ENCODE measurements at regions not wholly inside any gene's neighbourhood (a gene's known extent, or its start where the extent isn't known, plus 50 kb on each side); places are given as distances from the start of the nearest gene placed in this dataset.

DNA sequence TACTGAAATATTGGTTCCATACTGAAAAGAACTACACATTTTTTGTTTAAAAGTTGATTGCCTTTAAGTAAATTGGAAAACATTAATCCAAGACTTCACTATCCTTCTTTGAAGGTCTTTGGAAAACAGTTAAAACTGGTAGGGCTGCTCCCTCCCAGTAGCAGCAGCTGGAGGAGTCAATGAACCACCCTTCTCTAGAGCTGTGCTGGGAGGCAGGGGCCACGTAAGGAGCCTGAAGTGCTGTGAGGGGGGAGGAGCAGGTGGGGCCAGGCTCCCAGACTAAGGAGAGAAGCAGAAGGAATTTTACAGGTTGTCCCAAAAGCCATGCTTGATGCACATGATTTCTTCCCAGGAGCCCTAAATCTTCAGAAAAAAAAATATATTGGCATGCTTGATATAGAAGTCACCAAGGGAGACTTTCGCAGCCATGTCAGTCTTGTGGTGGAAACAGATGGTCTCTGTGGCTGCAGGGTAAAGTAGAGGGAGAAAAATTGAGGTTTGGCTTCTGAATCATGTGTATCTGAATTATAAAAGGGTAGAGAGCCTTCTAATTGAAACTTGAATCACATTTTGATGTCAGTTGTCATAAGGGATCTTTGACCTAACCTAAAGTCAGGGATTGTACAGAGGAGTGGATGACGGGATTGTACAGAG is 673.2 kb upstream of the FRG1 start:
- no peak for DNase-seq (ENCODE audit: low spot score)

DNA sequence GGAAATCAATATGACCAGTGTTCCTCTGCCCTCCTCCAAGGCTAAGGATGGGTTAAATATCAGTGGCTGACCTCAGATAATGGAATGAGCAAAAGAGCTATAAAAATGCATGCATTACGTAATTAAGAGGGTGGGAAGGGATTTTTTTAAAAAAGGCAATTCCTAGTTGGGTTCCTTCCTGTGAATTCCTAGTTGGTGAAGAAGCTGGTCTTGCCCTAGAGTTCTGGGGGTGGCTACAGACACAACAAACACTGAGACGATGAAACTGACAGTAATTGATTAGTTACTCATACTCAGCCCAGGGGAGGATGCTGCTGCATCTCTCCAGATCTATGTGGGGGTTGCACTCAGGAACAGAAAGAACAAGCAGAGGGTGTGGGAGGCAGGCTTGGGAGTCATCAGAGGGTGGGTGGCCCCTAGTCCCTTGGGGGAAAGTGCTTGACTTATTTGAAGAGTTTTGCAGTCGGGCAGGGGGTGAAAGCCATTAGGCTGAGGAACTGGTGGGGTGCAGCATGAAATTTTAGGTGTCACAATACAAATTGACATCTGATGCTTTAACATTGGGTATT is 662.0 kb upstream of the FRG1 start:
- no peak for DNase-seq (ENCODE audit: low spot score)

DNA sequence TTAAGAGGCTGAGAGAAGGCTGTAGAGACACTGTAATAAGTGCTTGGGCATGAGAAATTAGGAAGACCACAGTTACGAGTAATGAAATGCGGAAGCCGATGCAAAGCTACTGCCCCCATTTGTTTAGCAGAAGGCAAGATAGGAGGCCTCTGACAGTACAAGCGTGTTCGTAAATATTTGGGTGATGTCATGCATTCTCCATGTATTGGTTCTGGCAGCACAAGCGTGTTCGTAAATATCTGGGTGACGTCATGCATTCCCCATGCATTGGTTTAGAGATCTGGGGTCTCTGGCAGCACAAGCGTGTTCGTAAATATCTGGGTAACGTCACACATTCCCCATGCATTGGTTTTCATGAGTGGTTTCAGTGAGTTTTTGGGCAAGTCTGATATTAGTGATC is 661.5 kb upstream of the FRG1 start:
- DNase-seq (ENCODE audit: low spot score) = no peak

DNA sequence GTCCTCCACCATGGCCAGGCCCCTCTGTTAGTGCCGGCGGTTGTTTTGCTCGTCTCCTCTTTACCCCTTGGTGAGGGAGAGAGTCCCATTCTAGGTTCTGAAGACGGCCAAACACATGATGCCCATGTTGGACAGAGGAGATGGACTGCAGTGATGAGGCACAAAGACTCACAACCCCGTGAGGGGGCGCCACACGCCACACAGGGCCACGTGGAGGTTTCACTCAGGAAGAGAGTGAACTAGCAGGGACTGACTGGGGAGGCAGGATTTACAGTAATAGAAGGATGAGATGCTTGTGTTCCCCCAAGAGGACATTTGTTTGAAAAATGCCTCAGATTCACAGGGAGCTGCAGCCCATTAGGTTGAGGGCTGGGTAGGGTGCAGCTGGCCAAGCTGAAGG is 655.3 kb upstream of the FRG1 start:
- no peak for DNase-seq (ENCODE audit: low spot score)

DNA sequence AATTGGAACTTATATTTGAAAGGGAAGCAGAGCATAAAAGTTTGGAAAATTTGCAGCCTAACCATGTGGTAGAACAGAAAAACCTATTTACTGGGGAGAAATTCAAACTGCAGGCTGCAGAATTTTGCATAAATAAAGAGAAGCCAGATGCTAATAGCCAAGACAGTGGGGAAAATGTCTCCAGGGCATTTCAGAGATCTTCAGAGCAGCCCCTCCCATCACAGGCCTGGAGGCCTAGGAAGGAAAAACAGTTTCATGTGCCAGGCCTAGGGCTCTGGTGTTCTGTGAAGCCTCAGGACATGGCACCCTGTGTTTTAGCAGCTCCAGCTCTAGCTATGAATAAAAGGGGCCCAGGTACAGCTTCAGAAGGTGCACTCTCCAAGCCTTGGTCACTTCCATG is 648.7 kb upstream of the FRG1 start:
- DNase-seq (ENCODE audit: low spot score) = no peak

DNA sequence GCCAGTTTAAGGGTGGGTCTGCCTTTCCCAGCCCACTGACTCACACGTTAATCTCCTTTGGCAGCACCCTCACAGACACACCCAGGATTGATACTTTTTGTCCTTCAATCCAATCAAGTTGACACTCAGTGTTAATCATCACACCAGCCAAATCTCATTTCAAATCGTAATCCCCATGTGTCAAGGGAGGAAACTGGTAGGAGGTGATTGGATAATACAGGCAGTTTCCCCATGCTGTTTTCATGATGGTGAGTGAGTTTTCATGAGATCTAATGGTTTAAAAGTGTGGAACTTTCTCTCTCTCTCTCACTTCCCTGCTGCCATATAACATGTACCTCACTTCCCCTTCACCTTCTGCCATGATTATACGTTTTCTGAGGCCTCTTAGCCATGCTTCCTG is 647.2 kb upstream of the FRG1 start:
- no peak for DNase-seq (ENCODE audit: low spot score)

DNA sequence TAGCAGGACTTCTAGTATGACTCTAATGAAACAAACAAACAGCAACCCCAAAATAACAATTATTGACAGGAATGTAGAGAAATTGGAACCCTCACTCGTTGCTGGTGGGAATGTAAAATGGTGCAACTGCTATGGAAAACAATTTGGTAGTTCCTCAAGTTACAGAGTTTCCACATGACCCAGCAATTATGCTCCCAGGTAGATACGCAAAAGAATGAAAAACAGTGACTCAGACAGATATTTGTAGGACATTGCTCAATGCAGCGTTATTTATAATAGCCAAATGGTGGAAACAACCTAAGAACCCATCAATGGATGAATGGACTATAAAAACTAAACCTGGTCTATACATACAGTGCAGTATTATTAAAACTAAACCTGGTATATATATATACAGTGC is 646.1 kb upstream of the FRG1 start:
- DNase-seq (ENCODE audit: low spot score) = no peak

DNA sequence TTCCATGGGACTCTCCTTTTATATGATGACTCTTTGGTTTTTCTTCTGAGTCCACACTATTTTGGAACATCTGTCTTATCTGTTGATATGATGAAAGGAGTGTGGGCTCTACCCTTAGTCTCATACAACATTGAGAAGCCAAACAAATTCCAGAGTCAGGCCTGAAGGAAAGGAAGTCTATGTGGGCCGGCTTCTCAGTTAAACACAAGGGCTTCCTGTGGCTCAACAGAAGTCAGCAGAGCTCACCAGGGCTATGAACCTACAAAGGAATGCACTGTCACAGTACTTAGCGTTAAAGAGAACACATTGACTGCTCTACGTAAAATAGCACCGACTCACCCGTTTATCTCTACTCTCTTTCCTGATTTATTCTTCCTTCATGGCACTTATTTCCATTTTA is 641.0 kb upstream of the FRG1 start:
- no peak for DNase-seq (ENCODE audit: low spot score)

DNA sequence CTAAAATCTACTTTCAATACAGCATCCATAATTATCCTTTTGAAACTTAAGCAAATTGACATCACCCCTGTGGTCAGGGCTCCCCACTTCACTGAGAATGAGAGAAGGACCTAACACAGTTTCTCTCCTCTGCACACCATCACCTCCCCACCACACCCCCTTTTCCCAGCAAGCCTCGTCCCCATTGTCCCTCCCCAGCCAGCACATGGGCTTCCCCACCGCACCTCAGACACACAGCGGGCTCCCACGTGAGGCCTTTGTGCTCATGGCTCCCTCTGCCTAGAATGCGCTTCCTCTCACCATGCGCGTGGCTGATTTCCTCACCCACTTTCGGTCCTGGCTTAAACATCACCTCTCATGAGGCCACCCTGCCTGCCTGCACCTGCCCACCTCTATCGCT is 639.0 kb upstream of the FRG1 start:
- no peak for DNase-seq (ENCODE audit: low spot score)

DNA sequence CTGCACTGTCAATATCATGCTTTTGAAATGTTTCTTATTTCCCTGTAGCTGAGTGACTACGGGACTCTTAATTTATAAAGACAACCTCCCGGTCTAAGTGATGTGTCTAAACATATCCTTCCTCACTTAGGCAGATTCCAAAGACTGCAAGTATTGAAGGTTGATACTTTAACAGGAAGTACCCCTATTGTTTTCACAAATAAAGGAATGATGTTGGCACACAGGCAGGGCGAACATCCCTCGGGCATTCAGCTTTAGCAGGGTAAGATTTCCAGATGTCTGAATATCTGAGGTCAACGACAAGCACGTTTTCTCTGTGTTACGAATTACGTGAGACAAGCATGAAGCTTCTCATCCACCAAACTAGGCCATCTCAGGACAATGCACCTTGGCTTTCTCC is 638.0 kb upstream of the FRG1 start:
- no peak for DNase-seq (ENCODE audit: low spot score)

DNA sequence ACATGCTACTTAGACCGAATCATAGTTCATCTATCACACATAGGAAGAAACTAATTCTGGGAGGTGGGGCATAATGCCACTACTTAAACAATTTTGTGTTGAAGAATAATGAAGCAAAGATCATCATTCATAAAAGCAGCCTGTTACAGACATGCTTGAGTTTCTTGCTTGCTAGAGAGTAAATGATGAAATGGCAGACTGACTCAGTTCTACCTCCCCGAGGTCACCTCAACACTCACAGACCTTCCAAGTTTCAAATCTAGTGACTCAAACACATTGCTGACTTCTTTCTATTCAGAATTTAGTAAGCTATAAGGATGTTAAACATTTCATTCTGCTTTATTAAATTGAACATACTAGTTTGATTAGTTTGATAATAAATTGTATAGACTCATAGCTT is 636.5 kb upstream of the FRG1 start:
- no peak for DNase-seq (ENCODE audit: low spot score)

DNA sequence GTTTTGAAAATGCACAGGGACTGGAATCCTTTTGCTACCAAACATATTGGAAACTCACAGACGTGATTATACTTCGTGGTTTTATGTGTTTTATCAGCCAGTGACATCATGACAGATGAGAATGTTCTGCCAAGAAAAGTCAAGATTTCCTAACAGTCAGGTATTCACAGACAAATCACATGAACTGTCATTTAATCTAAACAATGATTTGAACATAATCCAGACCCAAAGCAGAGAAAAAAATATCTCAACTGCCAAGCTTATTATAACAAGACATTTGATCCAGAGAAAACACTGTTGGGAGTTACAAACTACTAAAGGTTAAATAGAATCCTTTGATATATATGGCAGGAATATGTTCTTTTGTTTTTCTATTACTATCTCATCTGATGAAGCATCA is 635.9 kb upstream of the FRG1 start:
- DNase-seq (ENCODE audit: low spot score) = no peak

DNA sequence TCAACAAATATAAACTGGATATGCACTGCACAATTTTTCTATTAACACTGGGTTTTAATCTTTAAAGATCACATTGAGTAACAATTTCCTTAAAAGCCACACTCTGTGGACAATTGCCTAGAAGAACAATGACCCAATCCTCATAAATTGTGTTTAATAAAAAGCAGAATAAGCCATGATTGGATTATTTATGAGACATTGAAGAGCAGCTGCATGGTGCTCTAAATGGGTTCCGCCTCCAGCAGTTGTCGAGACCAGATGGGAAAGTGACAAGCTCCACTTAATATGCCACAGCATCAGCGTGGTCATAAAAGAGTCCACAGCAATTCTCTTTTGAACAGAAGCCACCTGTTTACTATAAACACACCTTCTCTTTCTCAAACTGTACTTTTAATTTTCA is 635.2 kb upstream of the FRG1 start:
- no peak for DNase-seq (ENCODE audit: low spot score)

DNA sequence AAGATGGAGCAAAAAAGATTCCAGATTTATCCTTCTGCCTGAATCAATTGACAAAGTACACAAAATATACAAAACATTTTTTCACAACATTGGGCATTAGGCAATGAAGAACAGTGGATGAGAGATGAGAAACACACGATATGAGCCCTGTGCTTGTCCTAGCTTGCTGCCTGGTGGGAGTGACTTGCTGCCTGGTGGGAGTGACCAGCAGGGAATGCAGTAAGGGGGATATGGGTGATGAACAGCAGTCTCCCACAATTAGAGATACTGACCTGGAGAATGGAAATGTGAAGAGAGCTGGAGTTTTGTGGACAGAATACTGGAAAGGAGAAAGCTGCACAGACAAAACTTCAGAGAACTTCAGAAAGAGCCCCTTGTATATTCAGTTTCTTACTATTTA is 629.4 kb upstream of the FRG1 start:
- no peak for DNase-seq (ENCODE audit: low spot score)

DNA sequence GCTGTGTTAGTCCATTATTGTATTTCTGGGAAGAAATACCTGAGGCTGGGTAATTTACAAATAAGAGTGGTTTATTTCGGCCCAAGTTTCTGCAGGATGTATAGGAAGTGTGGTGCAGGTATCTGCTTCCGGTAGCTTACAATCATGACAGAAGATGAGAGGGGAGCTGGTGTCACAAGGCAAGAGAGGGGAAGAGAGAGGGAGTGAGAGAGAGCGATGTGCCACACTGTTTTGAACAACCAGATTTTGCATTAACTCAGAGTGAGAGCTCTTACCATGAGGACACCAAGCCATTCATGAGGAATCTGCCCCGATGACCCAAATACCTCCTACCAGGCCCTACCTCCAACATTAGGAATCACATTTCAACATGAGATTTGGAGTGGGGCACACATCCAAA is 627.6 kb upstream of the FRG1 start:
- no peak for DNase-seq (ENCODE audit: low spot score)

DNA sequence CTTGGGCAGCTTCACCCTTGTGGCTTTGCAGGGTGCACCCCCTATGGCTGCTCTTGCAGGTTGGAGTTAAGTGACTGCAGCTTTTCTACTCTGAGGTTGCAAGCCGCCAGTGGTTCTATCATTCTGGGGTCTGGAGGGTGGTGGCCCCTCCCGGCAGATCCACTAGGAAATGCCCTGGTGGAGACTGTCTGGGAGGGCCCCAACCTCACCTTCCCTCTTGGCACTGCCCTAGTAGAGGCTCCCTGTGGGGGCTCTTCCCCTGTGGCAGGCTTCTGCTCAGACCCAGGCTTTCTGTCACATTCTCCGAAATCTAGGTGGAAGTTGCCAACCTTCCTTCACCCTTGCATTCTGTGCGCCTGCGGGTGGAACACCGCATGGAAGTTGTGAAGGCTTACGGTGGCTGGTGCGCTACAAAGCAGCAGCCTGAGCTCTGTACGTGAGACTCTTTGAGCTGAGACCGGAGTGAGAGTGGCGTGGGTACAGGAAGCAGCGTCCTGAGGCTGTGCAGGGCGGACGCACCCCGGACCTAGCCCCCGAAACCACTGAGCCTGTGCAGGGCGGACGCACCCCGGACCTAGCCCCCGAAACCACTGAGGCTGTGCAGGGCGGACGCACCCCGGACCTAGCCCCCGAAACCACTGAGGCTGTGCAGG is 626.7 kb upstream of the FRG1 start:
- DNase-seq (ENCODE audit: low spot score) = no peak

DNA sequence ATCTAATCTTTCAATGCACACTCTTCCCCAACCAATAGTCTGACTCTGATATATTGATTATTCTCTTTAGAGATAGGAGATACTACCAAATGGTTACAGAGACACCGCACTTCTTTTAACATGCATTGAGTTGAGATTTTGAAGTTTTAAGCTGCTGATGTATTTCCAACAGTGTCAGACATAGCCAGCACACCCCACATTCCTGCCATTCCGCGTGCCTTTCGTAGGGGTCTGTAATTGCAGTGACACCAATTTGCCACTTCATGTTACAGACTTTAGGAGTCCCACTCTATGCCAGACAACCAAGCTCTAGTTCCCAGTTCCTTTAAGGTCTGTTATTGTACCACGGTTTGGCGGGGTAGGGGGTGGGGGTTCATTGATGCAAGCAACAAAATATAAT is 618.2 kb upstream of the FRG1 start:
- DNase-seq (ENCODE audit: low spot score) = no peak

DNA sequence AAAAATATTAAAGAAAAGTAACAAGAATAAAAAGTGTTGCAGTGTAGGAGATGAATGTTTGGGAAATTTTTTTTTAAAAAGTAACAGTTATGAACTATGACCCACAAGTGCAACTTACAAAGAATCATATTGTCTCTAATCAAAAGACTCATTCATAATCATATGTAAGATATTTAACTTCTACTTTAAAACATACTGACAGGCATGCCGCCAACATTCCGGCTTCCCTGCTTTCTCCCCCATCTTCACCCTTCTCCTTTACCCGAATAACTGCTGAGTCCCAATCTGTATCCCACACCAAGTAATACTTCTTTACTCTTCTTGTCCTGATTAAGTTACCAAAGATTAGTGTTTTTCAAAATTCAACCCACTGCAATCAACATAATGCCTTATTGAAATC is 598.8 kb upstream of the FRG1 start:
- DNase-seq (ENCODE audit: low spot score) = no peak

DNA sequence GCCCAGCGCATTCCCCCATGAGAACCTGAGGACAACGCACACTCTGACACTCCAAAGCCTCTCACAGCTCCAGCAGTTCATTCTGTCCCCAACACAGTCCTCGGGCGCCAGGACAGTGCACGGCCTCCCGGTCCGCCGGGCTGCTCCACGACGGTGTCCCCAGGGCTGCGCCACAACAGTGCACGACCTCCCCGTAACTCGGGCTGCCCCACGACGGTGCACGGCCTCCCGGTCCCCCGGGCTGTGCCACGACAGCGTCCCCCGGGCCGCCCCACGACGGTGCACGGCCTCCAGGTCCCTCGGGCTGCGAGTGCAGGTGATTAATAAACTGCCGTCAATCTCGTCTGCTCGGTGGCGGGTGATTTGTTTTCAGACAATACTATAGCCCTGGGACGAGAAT is 585.1 kb upstream of the FRG1 start:
- no peak for DNase-seq (ENCODE audit: low spot score)

DNA sequence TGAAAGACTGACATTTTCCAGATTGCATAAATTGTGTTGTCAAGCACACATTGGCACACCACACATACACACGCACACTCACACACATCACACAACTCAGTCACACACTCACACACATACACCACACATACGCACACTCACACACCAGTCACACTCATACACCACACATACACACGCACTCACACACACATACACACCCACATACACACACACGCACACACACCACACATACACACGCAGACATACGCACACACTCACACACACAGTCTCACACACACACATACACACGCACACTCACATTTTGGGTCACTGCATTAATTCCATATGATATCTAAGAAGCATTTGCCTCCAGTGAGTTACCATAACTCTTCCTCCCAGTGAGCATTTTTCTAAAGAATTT is 578.3 kb upstream of the FRG1 start:
- DNase-seq (ENCODE audit: low spot score) = no peak

DNA sequence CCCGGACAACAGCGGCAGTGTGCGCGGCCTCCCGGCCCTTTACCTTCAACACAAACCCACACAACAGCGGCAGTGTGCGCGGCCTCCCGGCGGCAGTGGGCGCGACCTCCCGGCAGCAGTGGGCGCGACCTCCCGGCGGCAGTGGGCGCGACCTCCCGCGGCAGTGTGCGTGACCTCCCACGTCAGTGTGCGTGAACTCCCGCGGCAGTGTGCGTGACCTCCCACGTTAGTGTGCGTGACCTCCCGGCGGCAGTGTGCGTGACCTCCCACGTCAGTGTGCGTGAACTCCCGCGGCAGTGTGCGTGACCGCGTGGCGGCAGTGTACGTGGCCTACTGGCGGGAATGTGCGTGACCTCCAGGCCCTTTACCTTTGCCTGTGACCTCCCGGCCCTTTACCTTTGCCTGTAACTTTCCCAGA is 576.6 kb upstream of the FRG1 start:
- peak; percentile 5 for DNase-seq (ENCODE audit: low spot score)

DNA sequence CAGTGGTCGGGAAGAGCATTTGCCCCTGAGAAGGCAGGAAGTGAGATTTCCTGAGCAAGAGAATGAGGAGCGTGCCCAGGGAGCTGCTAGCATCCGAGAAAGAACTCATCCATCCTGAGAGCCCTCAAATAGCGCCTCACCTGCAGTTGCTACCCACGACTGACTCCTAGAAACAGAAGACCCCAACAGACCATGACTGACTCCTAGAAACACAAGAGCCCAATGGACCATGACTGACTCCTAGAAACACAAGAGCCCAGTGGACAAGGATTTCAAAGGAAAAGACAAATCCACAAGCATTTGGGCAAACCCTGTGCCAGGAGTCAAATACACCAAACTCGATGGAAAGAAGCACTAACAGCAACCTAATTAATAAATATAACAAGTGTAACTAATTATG is 575.2 kb upstream of the FRG1 start:
- no peak for DNase-seq (ENCODE audit: low spot score)

DNA sequence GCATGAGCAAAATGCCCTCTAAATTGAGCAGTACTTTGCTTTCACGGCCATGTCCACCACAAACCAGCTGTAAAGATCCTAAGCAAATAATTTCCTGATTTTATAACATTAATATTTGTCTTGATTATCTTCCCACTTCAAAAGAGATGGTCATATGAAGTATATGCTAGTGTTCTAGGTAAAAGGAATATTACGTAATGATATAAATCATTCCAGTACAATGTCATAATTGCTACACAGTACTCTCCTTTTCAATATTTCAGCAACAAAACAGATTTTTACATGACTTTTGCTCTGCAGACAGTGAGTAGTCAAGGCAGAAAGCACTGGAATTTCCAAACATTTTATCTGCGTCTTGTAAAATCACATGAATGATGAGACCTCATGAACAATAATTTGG is 572.8 kb upstream of the FRG1 start:
- no peak for DNase-seq (ENCODE audit: low spot score)

DNA sequence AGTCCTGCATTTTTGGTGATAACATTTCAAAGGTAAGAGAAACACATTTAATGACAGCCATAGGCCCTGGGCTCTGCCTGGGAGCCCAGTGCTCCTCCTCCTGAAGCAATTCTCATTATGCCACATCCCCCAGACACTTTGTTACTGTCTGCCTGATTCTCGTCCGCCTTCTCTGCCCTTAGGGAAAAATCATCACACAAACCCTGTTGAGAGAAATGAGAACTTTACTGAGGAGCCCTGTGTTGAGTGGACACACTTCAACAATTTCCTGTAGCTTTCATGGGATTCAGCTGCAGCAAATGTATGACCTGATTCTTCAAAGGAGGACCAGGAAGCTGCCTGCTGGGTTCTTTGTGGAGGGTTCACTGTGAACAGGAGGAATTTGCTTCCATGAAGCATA is 566.5 kb upstream of the FRG1 start:
- DNase-seq (ENCODE audit: low spot score) = no peak

Measured in globus pallidus (tissue), 1 donor.